ENCODE measurements at regions not wholly inside any gene's neighbourhood (a gene's known extent, or its start where the extent isn't known, plus 50 kb on each side); places are given as distances from the start of the nearest gene placed in this dataset.

- TF ChIP-seq CTCF (IDR thresholded peaks at IDR 0.05; ENCODE audit: extremely low read depth in 1 of 2, insufficient read depth in 1 of 2, low read depth in 1 of 2, low read length in 2 of 2) (no peak), EZH2 (IDR thresholded peaks at IDR 0.05; ENCODE audit: borderline replicate concordance, low read depth, low read length, severe bottlenecking) (no peak), JUN (IDR thresholded peaks at IDR 0.05; ENCODE audit: borderline replicate concordance, insufficient read depth, insufficient read length, low read depth) (no peak), MAX (IDR thresholded peaks at IDR 0.05; ENCODE audit: insufficient read depth, insufficient read length) (no peak), POLR2A (IDR thresholded peaks at IDR 0.05; ENCODE audit: low read depth, low read length) (no peak), MYC (IDR thresholded peaks at IDR 0.05; ENCODE audit: low read depth, low read length) (no peak), FOS (IDR thresholded peaks at IDR 0.05; ENCODE audit: borderline replicate concordance, insufficient read depth, low read length) (no peak), POLR2AphosphoS5 (IDR thresholded peaks at IDR 0.05; ENCODE audit: insufficient read depth, low read depth, low read length) (no peak), GATA2 (IDR thresholded peaks at IDR 0.05; ENCODE audit: insufficient read depth, insufficient read length, low read depth, low read length) (no peak)
Measured at GRCh38 chr9:107960916-107961315, 471.3 kb upstream of the KLF4 start.

Measured in endothelial cell of umbilical vein (primary cell).